H1 (cell line): ENCODE measurements at regions not wholly inside any gene's neighbourhood (a gene's known extent, or its start where the extent isn't known, plus 50 kb on each side); places are given as distances from the start of the nearest gene placed in this dataset.

Experiments used
- CTCF ChIA-PET: fragments of 300-600 bp; sonication (Branson Sonifier 250); formaldehyde crosslinking; loops from one replicate; lab custom pipeline; 2021; ENCODE audit not compliant: partially characterized antibody; lab: Charles Lee
- POLR2A ChIA-PET: fragments of 300-600 bp; sonication (Branson Sonifier 250); formaldehyde crosslinking; loops from one replicate; lab custom pipeline; 2021; ENCODE audit warnings: inconsistent platforms; ENCODE audit not compliant: partially characterized antibody; lab: Charles Lee
- DNase-seq, 2 experiments: peaks; one replicate each; pipeline versions ENCODE4 v3.0.0 to v3.0.0-alpha.2; 2010 to 2022; ENCODE audit warnings: low spot score in 2 of 2, low read depth in 1 of 2, mixed read lengths in 1 of 2
- FAIRE-seq: peaks from 2 replicates; lab custom pipeline; 2011; peaks lifted over from hg19 to GRCh38; lab: Jason Lieb, UNC
- H2AFZ ChIP-seq: 2 replicates; pipeline ENCODE4 v1.8.1; 2012; ENCODE audit warnings: low read length, inconsistent platforms
- H2AK5ac ChIP-seq: 2 replicates; pipeline ENCODE4 v1.6.1; 2013; ENCODE audit warnings: low read depth, low read length
- H2BK120ac ChIP-seq: replicated peaks from 2 replicates; pipeline ENCODE3; 2013; ENCODE audit warnings: low read depth, low read length, inconsistent platforms
- H2BK12ac ChIP-seq: 2 replicates; pipeline ENCODE4 v1.6.1; 2013; ENCODE audit warnings: low read depth, low read length
- H2BK15ac ChIP-seq: 2 replicates; pipeline ENCODE4 v1.6.1; 2013; ENCODE audit warnings: low read length
- H2BK20ac ChIP-seq: 2 replicates; pipeline ENCODE4 v1.6.1; 2013; ENCODE audit warnings: low read length
- H2BK5ac ChIP-seq: 2 replicates; pipeline ENCODE4 v1.6.1; 2013; ENCODE audit warnings: low read depth, low read length
- H3K14ac ChIP-seq: 2 replicates; pipeline ENCODE4 v1.6.1; 2013; ENCODE audit warnings: inconsistent platforms; ENCODE audit not compliant: insufficient read length
- H3K18ac ChIP-seq: 2 replicates; pipeline ENCODE4 v1.6.1; 2013; ENCODE audit warnings: low read length; ENCODE audit errors: extremely low read depth
- H3K23ac ChIP-seq: 2 replicates; pipeline ENCODE4 v1.6.1; 2013; ENCODE audit warnings: inconsistent platforms; ENCODE audit not compliant: insufficient read length
- H3K23me2 ChIP-seq: 2 replicates; pipeline ENCODE4 v1.6.1; 2013; ENCODE audit warnings: low read depth, low read length
- H3K27ac ChIP-seq: 2 replicates; pipeline ENCODE4 v1.6.1; 2011; ENCODE audit warnings: low read depth, low read length, inconsistent platforms
- H3K27me3 ChIP-seq, 4 experiments: replicated peaks in 1 of 4; 1 replicate in 1 of 4; 2 replicates in 3 of 4; pipeline versions ENCODE4 v1.6.1 to v1.8.1; 2011 to 2013; ENCODE audit warnings: low read length in 3 of 4, mild to moderate bottlenecking in 3 of 4, inconsistent platforms in 2 of 4, mixed read lengths in 2 of 4, moderate library complexity in 1 of 4; ENCODE audit not compliant: control insufficient read depth in 3 of 4, insufficient read depth in 3 of 4; ENCODE audit errors: extremely low read depth in 1 of 4
- H3K36me3 ChIP-seq, 4 experiments: 2 replicates each; pipeline versions ENCODE4 v1.6.1 to v1.8.1; 2011 to 2013; ENCODE audit warnings: mild to moderate bottlenecking in 4 of 4, low read length in 3 of 4, moderate library complexity in 2 of 4, control low read depth in 1 of 4, inconsistent platforms in 1 of 4; ENCODE audit not compliant: insufficient read depth in 4 of 4, control insufficient read depth in 2 of 4
- H3K4ac ChIP-seq: replicated peaks from 2 replicates; pipeline ENCODE3; 2013; ENCODE audit warnings: low read length, low read depth, mixed read lengths, inconsistent platforms; ENCODE audit not compliant: insufficient read length
- H3K4me1 ChIP-seq, 4 experiments: replicated peaks in 1 of 4; 1 replicate in 1 of 4; 2 replicates in 3 of 4; pipeline versions ENCODE4 v1.6.1 to v1.8.1; 2011 to 2013; ENCODE audit warnings: low read length in 3 of 4, inconsistent platforms in 2 of 4, mixed read lengths in 1 of 4; ENCODE audit not compliant: insufficient read depth in 4 of 4, control insufficient read depth in 3 of 4
- H3K4me2 ChIP-seq, 2 experiments: 2 replicates each; pipeline versions ENCODE4 v1.6.1 to v1.8.1; 2011 to 2013; ENCODE audit warnings: low read depth in 2 of 2, low read length in 2 of 2, control low read depth in 1 of 2, inconsistent platforms in 1 of 2, mild to moderate bottlenecking in 1 of 2; ENCODE audit not compliant: insufficient read depth in 1 of 2
- H3K4me3 ChIP-seq, 4 experiments: fragments of 200-600, 300-600 bp in 1 of 4; sonication (generic), shearing (Covaris generic), sonication (Bioruptor Twin) in 1 of 4; 2 replicates each; pipeline versions ENCODE4 v1.5.1 to v1.8.1; 2011 to 2016; ENCODE audit warnings: low read length in 4 of 4, low read depth in 3 of 4, control low read depth in 2 of 4, inconsistent platforms in 2 of 4, mild to moderate bottlenecking in 2 of 4, mixed read lengths in 1 of 4, moderate library complexity in 1 of 4; ENCODE audit not compliant: insufficient read depth in 2 of 4; ENCODE audit errors: extremely low read depth in 1 of 4
- H3K56ac ChIP-seq: replicated peaks from 2 replicates; pipeline ENCODE3; 2013; ENCODE audit warnings: low read depth, mild to moderate bottlenecking, mixed read lengths, low read length, inconsistent platforms; ENCODE audit not compliant: insufficient read length
- H3K79me1 ChIP-seq: 2 replicates; pipeline ENCODE4 v1.6.1; 2013; ENCODE audit warnings: low read depth, low read length, control low read depth
- H3K79me2 ChIP-seq, 2 experiments: 2 replicates each; pipeline versions ENCODE4 v1.6.1 to v1.8.1; 2012 to 2013; ENCODE audit warnings: low read length in 2 of 2, mild to moderate bottlenecking in 2 of 2, inconsistent platforms in 1 of 2; ENCODE audit not compliant: insufficient read depth in 2 of 2, control insufficient read depth in 1 of 2
- H3K9ac ChIP-seq, 4 experiments: replicated peaks in 1 of 4; 1 replicate in 1 of 4; 2 replicates in 3 of 4; pipeline versions ENCODE4 v1.6.1 to v1.8.1; 2011 to 2013; ENCODE audit warnings: low read depth in 3 of 4, low read length in 3 of 4, control low read depth in 2 of 4, mild to moderate bottlenecking in 2 of 4, moderate library complexity in 2 of 4, inconsistent platforms in 1 of 4; ENCODE audit errors: extremely low read depth in 1 of 4
- H3K9me3 ChIP-seq, 2 experiments: 2 replicates each; pipeline versions ENCODE4 v1.6.1 to v1.8.1; 2012 to 2013; ENCODE audit warnings: mild to moderate bottlenecking in 2 of 2, moderate library complexity in 2 of 2, control low read depth in 1 of 2, inconsistent platforms in 1 of 2, low read depth in 1 of 2, low read length in 1 of 2, mixed read lengths in 1 of 2; ENCODE audit not compliant: insufficient read depth in 2 of 2
- H4K20me1 ChIP-seq, 2 experiments: replicated peaks in 1 of 2; 2 replicates each; pipeline versions ENCODE3 to v1.8.1; 2011 to 2013; ENCODE audit warnings: inconsistent platforms in 2 of 2, low read length in 2 of 2, mild to moderate bottlenecking in 1 of 2; ENCODE audit not compliant: insufficient read depth in 2 of 2, control insufficient read depth in 1 of 2
- H4K5ac ChIP-seq: 2 replicates; pipeline ENCODE4 v1.6.1; 2013; ENCODE audit warnings: low read length, low read depth, mixed read lengths, inconsistent platforms; ENCODE audit not compliant: insufficient read length
- H4K8ac ChIP-seq: 2 replicates; pipeline ENCODE4 v1.8.0; 2013; ENCODE audit warnings: mild to moderate bottlenecking, moderate library complexity, low read length, inconsistent platforms; ENCODE audit not compliant: insufficient read depth; ENCODE audit errors: extremely low read depth
- H4K91ac ChIP-seq: replicated peaks from 2 replicates; pipeline ENCODE3; 2013; ENCODE audit warnings: low read length, mixed read lengths, inconsistent platforms; ENCODE audit not compliant: insufficient read length
- ASH2L ChIP-seq: fragments of 200-600, 300-600 bp; sonication (generic); IDR thresholded peaks from one replicate; pipeline ENCODE4 v1.7.1; 2017; ENCODE audit warnings: low read length
- GABPA ChIP-seq: IDR thresholded peaks from 2 replicates; pipeline ENCODE4 v1.6.1; 2011; ENCODE audit warnings: mild to moderate bottlenecking, low read length, moderate library complexity, borderline replicate concordance; ENCODE audit not compliant: insufficient read depth
- POLR2A ChIP-seq, 2 experiments: IDR thresholded peaks; 1 replicate in 1 of 2; 2 replicates in 1 of 2; pipeline ENCODE4 v1.6.1; 2011; ENCODE audit warnings: low read depth in 2 of 2, low read length in 2 of 2, mild to moderate bottlenecking in 2 of 2; ENCODE audit errors: control extremely low read depth in 1 of 2
- RXRA ChIP-seq: IDR thresholded peaks from 2 replicates; pipeline ENCODE4 v1.6.1; 2011; ENCODE audit warnings: low read depth, mild to moderate bottlenecking, low read length, moderate library complexity; ENCODE audit not compliant: insufficient read depth
- WGBS, 2 experiments: shearing (Covaris generic) in 1 of 2; methylation state at CpG; one replicate each; pipeline versions ENCODE4 v1.1.6 to v1.1.7; 2013 to 2015; ENCODE audit warnings: low lambda C conversion rate in 2 of 2, mixed read lengths in 2 of 2, inconsistent platforms in 1 of 2, low coverage in 1 of 2, missing lambda C conversion rate in 1 of 2; ENCODE audit not compliant: insufficient replicate concordance in 2 of 2, insufficient coverage in 1 of 2, insufficient read length in 1 of 2; ENCODE audit errors: extremely low coverage in 1 of 2, missing lambda C conversion rate in 1 of 2; 5-methylcytosine and 5-hydroxymethylcytosine counted together

GRCh38 chr11:28878025-28878424 is 769.8 kb downstream of the METTL15 start:
- CTCF ChIA-PET = no interaction called here
- WGBS, 2 experiments = 88% methylated on average over 4 of the region's 4 CpGs; no CpG with 5 or more reads in 1 of the 2 experiments
- FAIRE-seq = no peak

More at GRCh38 chr11:28878025-28878424, 769.8 kb downstream of the METTL15 start:
- Histone ChIP-seq H4K91ac (no peak overlapping the region), H4K8ac (no peak overlapping the region), H3K14ac (no peak overlapping the region), H2AK5ac (no peak overlapping the region), H3K9me3 (no peaks in the 10 kb centered on the region), H3K23me2 (no peaks in the 10 kb centered on the region), H2BK120ac (no peak overlapping the region), H3K23ac (no peak overlapping the region), H3K9ac (no peak overlapping the region), H3K27me3 (no peaks in the 10 kb centered on the region), H2AFZ (no peak overlapping the region), H3K18ac (no peak overlapping the region), H2BK15ac (no peak overlapping the region), H2BK5ac (no peak overlapping the region), H3K4me1 (no peaks in the 10 kb centered on the region), H3K79me1 (no peaks in the 10 kb centered on the region), H3K79me2 (no peaks in the 10 kb centered on the region), H3K27ac (no peak overlapping the region), H3K4ac (no peak overlapping the region), H3K56ac (no peak overlapping the region), H4K20me1 (no peaks in the 10 kb centered on the region), H3K4me3 (no peak overlapping the region), H2BK20ac (no peak overlapping the region), H2BK12ac (no peak overlapping the region), H3K4me2 (no peak overlapping the region), H4K5ac (no peak overlapping the region), H3K36me3 (no peaks in the 10 kb centered on the region)
- no peak for DNase-seq
- POLR2A ChIA-PET = no interaction called here
- TF ChIP-seq POLR2A (IDR thresholded peaks at IDR 0.05; ENCODE audit: control extremely low read depth in 1 of 2, low read depth in 2 of 2, low read length in 2 of 2) (no peak), GABPA (no peak), RXRA (no peak), ASH2L (no peak)
